Upper lobe of right lung (tissue), 1 donor: ENCODE measurements at regions not wholly inside any gene's neighbourhood (a gene's known extent, or its start where the extent isn't known, plus 50 kb on each side); places are given as distances from the start of the nearest gene placed in this dataset.
"Not testable (repeated sequence)": the region's sequence is repeated elsewhere in the genome, so short reads cannot be mapped to it uniquely, and the experiment has no call there.

Experiments
- ATAC-seq: fragments of 200-7000 bp; cut with Tn5 transposase; one replicate; pipeline ENCODE4 v1.9.1; 2020; ENCODE audit warnings: mild to moderate bottlenecking, moderate library complexity
- DNase-seq: peaks from one replicate; pipeline ENCODE4 v3.0.0-alpha.2; 2020
- H3K27ac ChIP-seq: fragments of 200-600 bp; one replicate; pipeline ENCODE4 v1.8.0; 2022
- H3K27me3 ChIP-seq: fragments of 200-600 bp; one replicate; pipeline ENCODE4 v1.8.0; 2022; ENCODE audit warnings: mild to moderate bottlenecking
- H3K36me3 ChIP-seq: fragments of 200-600 bp; one replicate; pipeline ENCODE4 v1.8.0; 2022
- H3K4me1 ChIP-seq: fragments of 200-600 bp; one replicate; pipeline ENCODE4 v1.8.0; 2022
- H3K4me3 ChIP-seq: fragments of 200-600 bp; one replicate; pipeline ENCODE4 v1.8.0; 2022; ENCODE audit warnings: mild to moderate bottlenecking
- H3K9me3 ChIP-seq: fragments of 200-600 bp; one replicate; pipeline ENCODE4 v1.8.0; 2022
- CTCF ChIP-seq: fragments of 200-600 bp; IDR thresholded peaks from one replicate; pipeline ENCODE4 v1.8.0; 2022; ENCODE audit warnings: antibody characterized with exemption
- intact Hi-C: fragments of 100-400 bp; cut with DNase I; formaldehyde crosslinking; loops from one replicate; pipeline ENCODE4 v1.11.0; 2022
- donor health status: DM: no; HTN: yes; CAD: no; lungs with severe emphysema.

GRCh38 chr13:44778761-44779484, 202.8 kb upstream of the TSC22D1 start:
- H3K4me1 ChIP-seq: no peaks in the 10 kb centered on the region
- no peak overlapping the region for H3K27ac ChIP-seq
- ATAC-seq (no peak), DNase-seq (no peak)
- H3K4me3 ChIP-seq: no peak overlapping the region
- H3K9me3 ChIP-seq: no peaks in the 10 kb centered on the region
- no peaks in the 10 kb centered on the region for H3K27me3 ChIP-seq
- no peak for TF ChIP-seq CTCF
- intact Hi-C loops: no loop called here
- H3K36me3 ChIP-seq: no peaks in the 10 kb centered on the region

GRCh38 chr13:44775290-44775689, 199.2 kb upstream of the TSC22D1 start:
- H3K27me3 ChIP-seq, intact Hi-C loops: not testable (repeated sequence)

GRCh38 chr13:44770951-44771350, 194.8 kb upstream of the TSC22D1 start:
- no peaks in the 10 kb centered on the region for H3K4me1 ChIP-seq
- H3K4me3 ChIP-seq: no peak overlapping the region
- no peak for DNase-seq
- no peaks in the 10 kb centered on the region for H3K36me3 ChIP-seq
- no peaks in the 10 kb centered on the region for H3K27me3 ChIP-seq
- no peak for TF ChIP-seq CTCF
- H3K9me3 ChIP-seq: no peaks in the 10 kb centered on the region
- intact Hi-C loops: no loop called here
- no peak overlapping the region for H3K27ac ChIP-seq
- ATAC-seq: no peak

More at GRCh38 chr13:44775290-44775689, 199.2 kb upstream of the TSC22D1 start:
- not testable (repeated sequence) for H3K4me1 ChIP-seq, H3K9me3 ChIP-seq, H3K27ac ChIP-seq, H3K36me3 ChIP-seq, DNase-seq, H3K4me3 ChIP-seq, ATAC-seq

GRCh38 chr13:44769686-44770085, 193.6 kb upstream of the TSC22D1 start:
- H3K27ac ChIP-seq: no peak overlapping the region
- H3K4me3 ChIP-seq: no peak overlapping the region
- H3K9me3 ChIP-seq: no peaks in the 10 kb centered on the region
- TF ChIP-seq CTCF: no peak
- intact Hi-C loops: no loop called here
- H3K36me3 ChIP-seq: no peaks in the 10 kb centered on the region
- DNase-seq (no peak), ATAC-seq (no peak)
- no peaks in the 10 kb centered on the region for H3K27me3 ChIP-seq
- H3K4me1 ChIP-seq: no peaks in the 10 kb centered on the region

- intact Hi-C loops: no loop called here
- ATAC-seq: peak; percentile 69
- Histone ChIP-seq H3K9me3 (no peaks in the 10 kb centered on the region), H3K4me3 (no peak overlapping the region), H3K4me1 (no peaks in the 10 kb centered on the region), H3K27me3 (no peaks in the 10 kb centered on the region), H3K36me3 (no peaks in the 10 kb centered on the region), H3K27ac (no peak overlapping the region)
- no peak for TF ChIP-seq CTCF
- DNase-seq: no peak
Measured at GRCh38 chr13:44768775-44769581, 192.8 kb upstream of the TSC22D1 start.

- no peak for TF ChIP-seq CTCF
- Histone ChIP-seq H3K27ac (no peak overlapping the region), H3K27me3 (no peaks in the 10 kb centered on the region), H3K36me3 (no peaks in the 10 kb centered on the region), H3K9me3 (no peaks in the 10 kb centered on the region), H3K4me3 (no peak overlapping the region), H3K4me1 (no peaks in the 10 kb centered on the region)
- intact Hi-C loops: no loop called here
- ATAC-seq (no peak), DNase-seq (no peak)
Measured at GRCh38 chr13:44768239-44768638, 192.1 kb upstream of the TSC22D1 start.
